NCI-H446 treated with DMSO at 0.1 percent for 48 hours (cell line): ENCODE measurements at regions not wholly inside any gene's neighbourhood (a gene's known extent, or its start where the extent isn't known, plus 50 kb on each side); places are given as distances from the start of the nearest gene placed in this dataset.

Experiments
- DNase-seq: peaks from one replicate; lab custom pipeline; 2025; lab: John Stamatoyannopoulos, UW

DNA sequence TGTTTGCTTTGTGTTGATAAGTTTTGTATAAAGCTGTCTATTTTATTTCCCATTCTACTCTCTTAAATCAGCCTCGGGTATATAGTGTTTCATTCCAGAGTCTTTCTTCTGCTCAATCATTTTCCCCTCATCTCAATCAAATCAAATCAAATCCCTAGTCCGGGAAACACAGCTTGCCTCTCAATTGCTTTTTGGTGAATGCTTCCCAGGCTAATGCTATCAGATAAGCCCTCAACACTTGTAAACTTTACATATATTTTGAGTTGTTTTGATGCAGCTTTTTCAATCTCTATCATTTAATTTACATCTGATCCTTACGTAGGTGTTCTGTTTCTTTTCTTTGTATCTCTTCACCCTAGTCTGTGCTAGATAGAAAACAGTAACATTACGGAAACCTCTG lies 416.7 kb upstream of the PDE3A start:
- DNase-seq: no peak

GRCh38 chr12:19953734-19954133 lies 414.6 kb upstream of the PDE3A start:
- no peak for DNase-seq

DNA sequence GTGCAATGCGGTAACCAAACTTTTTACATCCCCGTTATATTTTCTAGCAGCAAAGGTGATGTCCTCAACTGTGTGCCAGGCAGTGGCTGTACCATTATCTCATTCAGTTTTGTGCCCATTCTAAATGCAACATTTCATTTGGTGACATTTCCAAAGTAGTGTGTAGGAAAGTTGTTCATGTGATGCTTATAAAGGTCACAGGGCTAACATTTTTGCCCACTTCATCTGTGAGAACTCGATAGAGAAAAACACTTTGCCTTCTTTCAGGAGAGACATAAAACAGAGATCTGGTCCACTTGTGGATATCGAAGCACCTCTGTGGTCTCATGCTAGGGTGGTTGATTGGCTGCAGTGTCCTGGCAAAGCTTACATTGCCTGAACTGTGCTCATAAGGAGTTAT lies 414.2 kb upstream of the PDE3A start:
- no peak for DNase-seq

- DNase-seq: no peak
Observed at GRCh38 chr12:19957308-19958125, 410.8 kb upstream of the PDE3A start.

GRCh38 chr12:19958389-19958788 lies 409.9 kb upstream of the PDE3A start:
- no peak for DNase-seq

DNA sequence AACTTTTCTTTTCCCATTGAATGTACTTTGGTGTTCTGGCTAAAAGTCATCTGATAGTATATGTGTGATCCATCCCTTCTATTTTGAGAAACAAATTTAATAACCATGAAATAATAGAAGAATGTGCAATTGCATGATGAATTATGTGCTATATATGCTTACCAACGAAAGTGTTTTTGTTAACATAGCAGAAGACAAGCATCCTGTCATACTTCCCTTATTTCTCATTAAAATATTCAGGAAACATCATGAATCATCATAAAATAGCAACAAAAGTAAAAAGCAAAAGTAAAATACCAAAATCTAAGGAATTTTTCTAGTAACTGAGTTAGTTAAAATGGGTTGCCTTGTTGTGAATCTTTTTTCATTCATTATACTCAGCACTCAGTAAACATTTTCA lies 409.0 kb upstream of the PDE3A start:
- DNase-seq: no peak

- DNase-seq: no peak
Observed at GRCh38 chr12:19960527-19960926, 407.8 kb upstream of the PDE3A start.

DNA sequence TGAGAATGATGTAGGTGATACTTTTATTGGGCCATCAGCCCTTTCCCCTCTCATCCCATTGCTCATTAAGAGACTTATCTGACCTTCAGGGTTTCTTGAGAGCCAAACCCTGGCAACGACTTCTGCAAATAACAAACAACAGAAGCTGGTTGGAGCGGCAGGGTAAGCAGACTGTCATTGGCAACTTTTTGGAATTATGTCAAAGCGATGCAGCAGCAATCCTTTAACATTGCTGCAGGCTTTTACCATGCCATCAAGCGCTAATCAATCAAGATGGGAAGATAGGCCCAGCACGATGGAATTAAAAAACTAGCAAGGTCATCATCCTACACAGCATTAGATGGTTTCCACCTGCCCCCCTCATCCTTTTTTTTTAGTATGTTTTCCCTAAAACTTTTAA lies 406.1 kb upstream of the PDE3A start:
- DNase-seq: peak; percentile 74

GRCh38 chr12:19963972-19964371 lies 404.4 kb upstream of the PDE3A start:
- DNase-seq: no peak

DNA sequence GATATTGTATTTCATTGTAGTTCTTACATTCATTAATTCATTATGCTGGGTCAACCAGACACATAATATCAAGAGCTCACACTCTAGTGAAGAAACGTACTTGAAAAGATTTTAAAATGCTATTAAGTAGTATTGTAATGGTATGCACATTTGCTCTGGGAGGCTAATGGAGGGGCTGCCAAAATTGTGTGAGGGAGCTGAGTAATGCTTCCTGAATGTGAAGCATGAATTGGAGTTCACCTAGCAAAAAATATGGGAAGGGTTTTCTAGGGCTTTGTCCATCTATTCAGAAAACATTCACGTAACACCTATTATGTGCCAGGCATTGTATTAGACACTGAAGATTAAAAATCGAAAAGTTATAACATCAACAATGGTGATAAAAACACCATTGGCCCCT lies 403.8 kb upstream of the PDE3A start:
- no peak for DNase-seq

DNA sequence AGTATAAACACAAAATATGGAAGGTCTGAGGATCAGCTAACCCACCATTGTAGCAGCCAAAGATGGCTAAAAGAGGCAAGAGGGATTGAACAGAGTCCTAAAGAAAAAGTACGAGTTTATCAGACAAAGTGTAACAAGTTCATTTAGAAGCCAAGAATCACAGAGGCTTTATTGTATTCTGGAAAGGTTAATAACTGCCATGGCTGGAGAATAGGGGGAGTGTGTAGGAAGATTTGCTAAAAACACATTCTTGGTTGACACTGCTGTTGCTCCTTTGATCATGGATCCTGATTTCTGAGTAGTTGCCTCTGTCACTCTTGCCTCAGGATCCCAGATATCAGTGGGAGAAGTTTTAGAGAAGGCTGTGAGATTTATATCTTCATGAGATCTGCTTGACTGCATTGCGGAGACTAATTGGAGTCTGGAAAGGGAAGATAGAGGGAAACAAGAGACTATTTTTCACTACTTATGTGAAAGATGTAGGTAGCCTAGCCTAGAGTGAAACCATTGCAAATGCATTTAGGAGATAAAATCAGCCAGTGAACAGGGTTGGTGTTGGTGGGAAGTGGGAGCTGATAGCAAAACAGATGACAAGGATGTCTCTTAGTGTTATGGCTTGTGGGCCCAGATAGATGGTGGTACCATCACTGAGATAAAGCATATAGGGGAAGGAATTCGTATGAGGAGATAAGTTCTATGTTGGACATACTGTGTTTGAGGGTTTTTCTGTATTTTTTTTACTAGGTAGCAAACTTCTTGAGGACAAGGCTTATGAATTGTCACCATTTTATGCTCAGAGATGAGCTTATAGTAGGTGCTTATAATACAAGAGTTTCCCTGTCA lies 402.9 kb upstream of the PDE3A start:
- DNase-seq: no peak

DNA sequence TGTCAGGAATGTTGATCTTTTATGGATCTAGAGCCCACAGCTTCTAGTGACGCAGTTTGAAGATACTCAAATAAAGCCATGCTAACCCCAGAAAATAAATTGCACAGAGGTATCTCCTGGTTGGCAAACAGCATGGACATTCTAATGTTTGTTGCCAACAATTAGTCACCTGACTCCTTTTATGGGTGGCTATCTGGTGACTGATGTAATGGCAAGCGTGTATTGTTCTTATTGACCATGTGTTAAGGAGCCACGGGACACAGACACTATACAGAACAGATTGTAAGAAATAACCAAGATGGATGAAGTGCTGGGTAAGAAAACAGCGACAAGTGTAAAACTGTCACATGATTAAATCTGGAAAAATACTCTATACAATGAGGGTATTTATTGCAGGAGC lies 401.3 kb upstream of the PDE3A start:
- DNase-seq: no peak

- DNase-seq: peak; percentile 79
Observed at GRCh38 chr12:19967431-19967830, 400.9 kb upstream of the PDE3A start.

DNA sequence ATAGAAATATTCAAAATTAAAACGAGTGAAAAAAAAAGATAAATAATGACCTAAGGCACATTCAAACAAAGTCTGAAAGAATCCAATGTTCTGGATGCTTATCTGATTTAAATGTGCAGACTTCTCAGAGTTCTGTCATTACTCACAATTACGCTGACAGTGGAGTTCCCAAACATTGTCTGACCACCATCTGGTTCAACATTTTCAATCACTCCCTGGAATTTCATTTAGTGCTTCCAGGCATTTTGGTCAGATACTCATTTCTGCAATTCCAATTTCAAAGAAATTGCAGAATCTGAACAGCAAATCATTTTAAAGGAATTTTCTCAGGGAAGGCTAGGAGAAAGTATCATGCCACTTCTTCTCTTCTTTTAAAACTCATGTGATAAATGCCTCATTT lies 398.2 kb upstream of the PDE3A start:
- DNase-seq: peak; percentile 37

DNA sequence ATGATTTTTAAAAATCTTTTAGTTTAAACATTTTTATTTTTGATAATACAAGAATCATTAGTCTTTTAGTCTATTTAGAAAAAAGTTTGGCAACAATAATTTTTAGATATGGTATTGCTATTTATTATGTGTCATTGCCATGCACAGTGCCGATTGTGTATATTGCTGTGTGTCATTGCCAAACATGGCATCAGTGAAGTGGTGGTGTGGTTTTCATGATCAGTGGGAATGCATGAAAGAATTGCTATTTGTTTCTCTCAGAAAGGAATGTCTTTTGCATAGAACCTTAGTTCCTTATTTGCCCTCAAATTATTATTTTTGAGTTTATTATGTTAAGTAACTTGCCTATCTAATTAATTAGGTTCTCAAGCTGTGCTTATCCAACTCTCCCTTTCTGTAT lies 397.5 kb upstream of the PDE3A start:
- DNase-seq: no peak

DNA sequence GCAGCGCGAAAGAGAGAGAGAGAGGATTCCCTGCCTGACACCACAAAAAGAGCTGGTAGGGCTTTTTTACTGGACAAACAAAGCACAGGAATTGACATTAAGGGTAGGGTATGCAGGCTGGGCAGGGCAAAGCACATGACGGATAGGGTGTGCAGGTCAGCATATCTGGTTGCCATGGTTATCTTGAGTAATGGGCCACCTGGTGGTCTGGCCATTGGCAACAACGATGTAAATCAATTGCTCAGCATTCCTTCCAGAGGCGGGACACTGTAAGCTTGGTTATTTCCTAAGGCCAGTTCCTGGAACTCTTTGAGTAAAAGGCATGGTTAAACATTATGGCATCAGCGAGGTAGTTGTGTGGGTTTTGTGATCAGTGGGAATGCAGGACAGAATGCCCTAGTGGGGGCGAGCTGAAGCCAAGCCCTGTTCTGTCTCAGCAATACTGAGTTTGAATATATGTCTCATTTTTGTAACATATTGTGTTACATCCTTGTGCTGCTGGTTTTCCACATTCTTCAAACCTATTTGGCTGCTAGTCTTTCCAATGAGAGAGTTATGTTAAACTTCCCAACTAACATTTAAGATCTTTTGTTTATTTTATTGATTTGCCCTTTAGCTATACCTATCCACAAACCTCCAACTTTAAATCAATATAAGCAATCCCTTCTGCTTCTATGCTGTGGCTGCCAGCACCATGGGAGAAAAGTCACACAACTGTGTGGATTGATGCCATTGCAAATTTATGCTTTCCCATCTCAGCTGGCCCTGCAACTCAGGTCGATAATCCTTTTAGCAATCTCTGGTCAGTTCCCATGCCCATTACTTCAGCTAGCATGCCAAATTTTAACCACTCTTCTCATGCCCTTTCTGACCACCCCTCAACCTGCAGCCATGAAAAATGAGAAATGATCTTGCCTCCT lies 396.7 kb upstream of the PDE3A start:
- no peak for DNase-seq

GRCh38 chr12:19972325-19973288 lies 395.7 kb upstream of the PDE3A start:
- no peak for DNase-seq

GRCh38 chr12:19978193-19978592 lies 390.1 kb upstream of the PDE3A start:
- peak; percentile 71 for DNase-seq

DNA sequence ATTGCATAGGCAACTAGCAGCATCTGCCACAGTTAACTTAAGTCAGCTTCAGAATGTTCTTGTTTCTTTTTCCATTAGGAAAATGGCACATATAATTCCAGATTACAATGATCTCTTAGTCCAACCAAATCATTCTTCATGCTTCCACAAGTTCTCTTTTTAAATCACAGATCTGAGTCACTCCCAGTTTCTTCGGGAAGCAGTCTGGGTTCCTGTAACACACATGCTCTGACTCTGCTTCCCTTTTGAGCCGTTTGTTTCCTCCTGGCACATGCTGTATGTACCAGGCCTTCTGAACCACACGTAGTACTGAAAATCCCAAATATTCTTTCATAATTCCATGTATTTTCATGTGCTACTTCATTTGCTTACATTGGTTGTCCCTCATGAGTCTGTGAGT lies 388.8 kb upstream of the PDE3A start:
- no peak for DNase-seq

DNA sequence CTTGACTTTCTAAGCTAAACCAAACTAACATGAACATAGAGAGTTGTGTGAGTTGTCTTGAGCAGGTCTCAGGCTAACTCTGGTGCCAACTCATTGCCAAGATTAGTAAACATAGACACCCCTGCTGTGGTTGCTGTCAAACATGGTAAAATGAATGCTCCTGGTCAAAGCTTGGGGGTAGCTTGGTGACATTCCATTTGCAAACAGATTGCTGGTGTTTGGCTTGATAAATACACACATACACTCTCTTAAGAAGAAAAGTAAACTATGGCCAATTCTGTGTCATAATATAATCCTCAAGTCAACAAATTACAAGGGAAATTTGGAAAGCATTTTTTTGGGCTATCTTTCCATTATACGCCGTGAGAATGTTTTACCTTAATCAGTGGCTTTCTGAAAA lies 386.4 kb upstream of the PDE3A start:
- DNase-seq: no peak

DNA sequence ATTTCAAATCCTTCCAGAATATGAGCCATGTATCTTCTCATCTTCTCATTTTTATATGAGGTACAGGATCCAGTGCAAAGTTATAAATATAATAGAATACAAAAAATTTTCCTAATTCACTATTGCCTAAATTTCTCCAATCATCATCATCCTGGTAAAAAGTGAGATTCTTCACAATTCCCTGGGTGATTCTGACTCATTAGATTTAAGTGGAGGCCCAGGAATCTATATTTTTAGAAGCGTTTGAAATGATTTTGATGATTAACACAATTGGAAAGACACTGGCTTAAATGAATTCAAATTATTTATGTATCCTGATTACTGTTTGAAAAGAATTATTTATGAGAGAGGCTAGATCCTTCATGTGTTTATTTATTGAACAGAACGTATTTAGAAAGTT lies 380.3 kb upstream of the PDE3A start:
- no peak for DNase-seq
